Loucy (cell line): ENCODE measurements at regions not wholly inside any gene's neighbourhood (a gene's known extent, or its start where the extent isn't known, plus 50 kb on each side); places are given as distances from the start of the nearest gene placed in this dataset.

Experiments
- H2AFZ ChIP-seq: fragments of 200-600 bp; sonication (generic); 2 replicates; pipeline ENCODE4 v1.6.0; 2016; ENCODE audit warnings: antibody characterized with exemption, mild to moderate bottlenecking, low read length, moderate library complexity
- H3F3A ChIP-seq: fragments of 200-600 bp; 2 replicates; pipeline ENCODE4 v1.6.0; 2016; ENCODE audit warnings: antibody characterized with exemption, low read depth, mild to moderate bottlenecking
- H3K27me3 ChIP-seq: fragments of 200-600 bp; sonication (generic); 2 replicates; pipeline ENCODE4 v1.6.1; 2014; ENCODE audit warnings: low read length, mild to moderate bottlenecking; ENCODE audit not compliant: insufficient read depth, poor library complexity, severe bottlenecking
- H3K36me3 ChIP-seq: fragments of 200-600 bp; sonication (generic); 2 replicates; pipeline ENCODE4 v1.6.1; 2016; ENCODE audit warnings: low read length; ENCODE audit not compliant: insufficient read depth
- H3K4me1 ChIP-seq: fragments of 200-600 bp; sonication (generic); 2 replicates; pipeline ENCODE4 v1.5.1; 2014; ENCODE audit warnings: low read length, mild to moderate bottlenecking; ENCODE audit not compliant: insufficient read depth, poor library complexity, severe bottlenecking
- H3K4me2 ChIP-seq: fragments of 200-600 bp; sonication (generic); 2 replicates; pipeline ENCODE4 v1.6.0; 2014; ENCODE audit warnings: antibody characterized with exemption, low read length, low read depth, mild to moderate bottlenecking; ENCODE audit not compliant: poor library complexity, severe bottlenecking
- H3K4me3 ChIP-seq: fragments of 200-600 bp; sonication (generic); 2 replicates; pipeline ENCODE4 v1.5.1; 2014; ENCODE audit warnings: low read length, mild to moderate bottlenecking, mixed read lengths; ENCODE audit not compliant: poor library complexity, severe bottlenecking
- H3K79me2 ChIP-seq: fragments of 200-600 bp; sonication (generic); 2 replicates; pipeline ENCODE4 v1.6.1; 2014; ENCODE audit warnings: low read length; ENCODE audit not compliant: insufficient read depth
- H3K9ac ChIP-seq: fragments of 200-600 bp; sonication (generic); 2 replicates; pipeline ENCODE4 v1.6.0; 2014; ENCODE audit warnings: mild to moderate bottlenecking, low read depth, low read length, moderate library complexity; ENCODE audit not compliant: poor library complexity, severe bottlenecking
- H3K9me2 ChIP-seq: fragments of 200-600 bp; sonication (generic); replicated peaks from 2 replicates; pipeline ENCODE4 v1.6.1; 2016; ENCODE audit warnings: low read depth, low read length, mixed read lengths
- H3K9me3 ChIP-seq: fragments of 200-600 bp; sonication (generic); 2 replicates; pipeline ENCODE4 v1.6.1; 2014; ENCODE audit warnings: mild to moderate bottlenecking, antibody characterized with exemption, low read length, low read depth; ENCODE audit not compliant: insufficient read depth
- H4K20me1 ChIP-seq: fragments of 200-600 bp; sonication (generic); 2 replicates; pipeline ENCODE4 v1.6.0; 2014; ENCODE audit warnings: antibody characterized with exemption, low read length, mild to moderate bottlenecking; ENCODE audit not compliant: insufficient read depth, poor library complexity, severe bottlenecking
- CTCF ChIP-seq: fragments of 200-600 bp; sonication (generic); conservative IDR thresholded peaks from 2 replicates; pipeline ENCODE4 v1.5.1; 2014; ENCODE audit warnings: mild to moderate bottlenecking, antibody characterized with exemption, low read length
- EZH2phosphoT487 ChIP-seq: fragments of 200-600 bp; IDR thresholded peaks from 2 replicates; pipeline ENCODE4 v1.6.1; 2018; ENCODE audit warnings: antibody characterized with exemption, mild to moderate bottlenecking, moderate library complexity, borderline replicate concordance

- Histone ChIP-seq H3K27me3 (no peaks in the 10 kb centered on the region), H2AFZ (peak overlapping the region; percentile 84), H4K20me1 (no peaks in the 10 kb centered on the region), H3K9ac (peak overlapping the region; percentile 79), H3K79me2 (no peaks in the 10 kb centered on the region), H3K36me3 (no peaks in the 10 kb centered on the region), H3K4me3 (peak overlapping the region; percentile 72), H3K4me2 (peak overlapping the region; percentile 92), H3F3A (peaks cover 12% of the 10 kb centered on the region), H3K4me1 (peaks cover 57% of the 10 kb centered on the region), H3K9me2 (no peaks in the 10 kb centered on the region), H3K9me3 (no peaks in the 10 kb centered on the region; the same call in 1 of the 2 replicates)
- no peak for TF ChIP-seq CTCF
- TF ChIP-seq EZH2phosphoT487, result no peak
Observed at GRCh38 chr7:132655131-132655727, 79.0 kb upstream of the PLXNA4 start.

GRCh38 chr7:132654150-132654549, 77.9 kb upstream of the PLXNA4 start:
- Histone ChIP-seq H3K9me3 (no peaks in the 10 kb centered on the region; the same call in 1 of the 2 replicates), H3K27me3 (no peaks in the 10 kb centered on the region), H3K4me3 (peak overlapping the region; percentile 72), H3K9ac (peak overlapping the region; percentile 79), H3K36me3 (no peaks in the 10 kb centered on the region), H3K79me2 (no peaks in the 10 kb centered on the region), H3F3A (peaks cover 12% of the 10 kb centered on the region), H2AFZ (no peak overlapping the region), H3K4me2 (peak overlapping the region; percentile 92), H4K20me1 (no peaks in the 10 kb centered on the region), H3K9me2 (no peaks in the 10 kb centered on the region), H3K4me1 (peaks cover 56% of the 10 kb centered on the region)
- TF ChIP-seq EZH2phosphoT487, result no peak
- peak; percentile 77 for TF ChIP-seq CTCF

- H3K9me3 ChIP-seq, result no peaks in the 10 kb centered on the region; the same call in 1 of the 2 replicates
- no peak overlapping the region for H2AFZ ChIP-seq
- peaks cover 12% of the 10 kb centered on the region for H3F3A ChIP-seq
- peak overlapping the region; percentile 92 for H3K4me2 ChIP-seq
- H3K4me1 ChIP-seq, result peaks cover 52% of the 10 kb centered on the region
- H3K4me3 ChIP-seq, result peak overlapping the region; percentile 72
- no peaks in the 10 kb centered on the region for H4K20me1 ChIP-seq
- no peaks in the 10 kb centered on the region for H3K79me2 ChIP-seq
- H3K9ac ChIP-seq, result peak overlapping the region; percentile 22
- H3K9me2 ChIP-seq, result no peaks in the 10 kb centered on the region
- TF ChIP-seq CTCF (no peak), EZH2phosphoT487 (no peak)
- no peaks in the 10 kb centered on the region for H3K36me3 ChIP-seq
- no peaks in the 10 kb centered on the region for H3K27me3 ChIP-seq
Observed at GRCh38 chr7:132653366-132653930, 77.2 kb upstream of the PLXNA4 start.
